22Rv1 (cell line): ENCODE measurements at regions not wholly inside any gene's neighbourhood (a gene's known extent, or its start where the extent isn't known, plus 50 kb on each side); places are given as distances from the start of the nearest gene placed in this dataset.

ENCODE experiments used
- H3K27ac ChIP-seq: fragments of 450-650 bp; 2 replicates; pipeline ENCODE4 v1.5.1; 2017
- ZFX ChIP-seq: fragments of 450-650 bp; IDR thresholded peaks from 2 replicates; pipeline ENCODE4 v1.6.1; 2017; ENCODE audit warnings: antibody characterized with exemption, borderline replicate concordance
- TF ChIP-seq, protein P1 (sequence below): fragments of 450-650 bp; IDR thresholded peaks from 2 replicates; pipeline ENCODE4 v1.5.1; 2017; ENCODE audit warnings: mild to moderate bottlenecking

- TF ChIP-seq, protein P1, sequence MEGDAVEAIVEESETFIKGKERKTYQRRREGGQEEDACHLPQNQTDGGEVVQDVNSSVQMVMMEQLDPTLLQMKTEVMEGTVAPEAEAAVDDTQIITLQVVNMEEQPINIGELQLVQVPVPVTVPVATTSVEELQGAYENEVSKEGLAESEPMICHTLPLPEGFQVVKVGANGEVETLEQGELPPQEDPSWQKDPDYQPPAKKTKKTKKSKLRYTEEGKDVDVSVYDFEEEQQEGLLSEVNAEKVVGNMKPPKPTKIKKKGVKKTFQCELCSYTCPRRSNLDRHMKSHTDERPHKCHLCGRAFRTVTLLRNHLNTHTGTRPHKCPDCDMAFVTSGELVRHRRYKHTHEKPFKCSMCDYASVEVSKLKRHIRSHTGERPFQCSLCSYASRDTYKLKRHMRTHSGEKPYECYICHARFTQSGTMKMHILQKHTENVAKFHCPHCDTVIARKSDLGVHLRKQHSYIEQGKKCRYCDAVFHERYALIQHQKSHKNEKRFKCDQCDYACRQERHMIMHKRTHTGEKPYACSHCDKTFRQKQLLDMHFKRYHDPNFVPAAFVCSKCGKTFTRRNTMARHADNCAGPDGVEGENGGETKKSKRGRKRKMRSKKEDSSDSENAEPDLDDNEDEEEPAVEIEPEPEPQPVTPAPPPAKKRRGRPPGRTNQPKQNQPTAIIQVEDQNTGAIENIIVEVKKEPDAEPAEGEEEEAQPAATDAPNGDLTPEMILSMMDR, result no peak
- no peak for TF ChIP-seq ZFX
- no peak overlapping the region for H3K27ac ChIP-seq
Observed at GRCh38 chr7:30212701-30213111, 71.7 kb upstream of the ZNRF2 start.

GRCh38 chr7:30213637-30214036, 70.8 kb upstream of the ZNRF2 start:
- no peak overlapping the region for H3K27ac ChIP-seq

DNA sequence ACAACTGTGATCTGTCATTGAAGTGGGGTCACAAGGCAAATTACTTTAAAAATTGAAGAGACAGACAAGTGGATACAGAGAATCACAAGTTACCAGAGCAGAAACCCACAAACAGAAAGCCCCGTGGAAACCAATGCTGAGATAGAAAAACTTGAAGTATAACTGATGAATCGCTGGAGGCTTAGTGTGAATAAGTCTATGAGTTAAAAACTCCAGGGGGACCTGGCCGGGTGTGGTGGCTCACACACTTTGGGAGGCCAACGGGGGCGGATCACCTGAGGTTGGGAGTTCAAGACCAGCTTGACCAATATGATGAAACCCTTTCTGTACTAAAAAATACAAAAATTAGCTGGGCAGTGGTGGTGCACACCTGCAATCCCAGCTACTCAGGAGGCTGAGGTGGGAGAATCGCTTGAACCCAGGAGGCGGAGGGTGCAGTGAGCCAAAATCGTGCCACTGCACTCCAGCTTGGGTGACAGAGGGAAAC, 69.7 kb upstream of the ZNRF2 start:
- H3K27ac ChIP-seq, result no peak overlapping the region
- TF ChIP-seq ZFX, result no peak
- TF ChIP-seq, protein P1, result no peak

More at GRCh38 chr7:30213637-30214036, 70.8 kb upstream of the ZNRF2 start:
- TF ChIP-seq, protein P1, result no peak
- no peak for TF ChIP-seq ZFX

DNA sequence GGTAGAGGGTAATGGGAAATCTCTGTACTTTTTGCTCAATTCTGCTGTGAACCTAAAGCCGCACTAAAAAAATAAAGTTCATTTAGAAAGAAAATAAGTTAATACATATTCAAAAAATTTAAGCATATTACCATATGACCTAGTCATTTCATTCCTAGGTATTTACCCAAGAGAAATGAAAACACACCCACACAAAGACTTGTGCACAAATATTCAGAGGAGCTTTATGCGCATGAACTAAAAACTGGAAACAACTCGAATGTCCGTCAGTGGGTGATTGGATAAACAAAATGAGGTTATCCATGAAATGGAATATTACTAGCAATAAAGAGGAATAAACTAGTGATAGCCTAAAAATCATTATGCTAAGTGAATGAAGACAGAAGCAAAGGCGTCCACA, 62.6 kb upstream of the ZNRF2 start:
- H3K27ac ChIP-seq, result no peak overlapping the region
- TF ChIP-seq, protein P1, result no peak
- TF ChIP-seq ZFX, result no peak

DNA sequence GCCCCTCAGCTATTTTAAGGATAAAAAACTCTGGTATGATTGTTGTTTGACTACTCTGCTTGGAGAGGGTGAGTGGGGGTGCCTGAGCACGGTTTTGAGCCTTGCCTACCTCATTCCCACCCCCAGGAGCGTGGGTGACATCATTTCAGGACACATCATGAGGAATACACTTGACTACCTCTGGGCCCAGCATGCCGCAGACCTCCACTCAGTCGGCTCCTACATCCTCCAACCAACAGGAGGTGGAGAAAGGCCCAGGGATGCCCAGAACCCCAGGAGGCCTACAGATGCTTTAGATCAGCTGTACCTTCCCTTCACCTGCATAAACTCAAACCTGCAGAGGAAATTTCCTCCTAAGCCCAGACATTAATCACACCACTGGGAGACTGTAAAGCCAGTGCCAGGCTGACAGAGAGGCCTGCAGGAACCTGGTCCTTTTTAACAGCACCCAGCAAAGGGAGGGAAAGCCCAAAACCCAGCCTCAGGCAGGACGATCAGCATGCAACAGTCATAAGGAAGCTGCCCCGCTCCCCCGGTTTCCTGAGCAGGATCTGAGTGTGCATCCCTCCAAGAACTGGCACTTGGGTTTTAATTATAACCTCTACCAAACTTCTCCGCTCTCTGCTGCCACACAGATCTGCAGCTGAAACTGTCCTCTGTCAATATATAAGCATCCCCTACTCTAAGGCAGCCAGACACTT, 61.7 kb upstream of the ZNRF2 start:
- H3K27ac ChIP-seq, result no peak overlapping the region
- TF ChIP-seq, protein P1, result no peak
- no peak for TF ChIP-seq ZFX

GRCh38 chr7:30223896-30224295, 60.5 kb upstream of the ZNRF2 start:
- TF ChIP-seq, protein P1, result no peak
- no peak for TF ChIP-seq ZFX
- H3K27ac ChIP-seq, result no peak overlapping the region

DNA sequence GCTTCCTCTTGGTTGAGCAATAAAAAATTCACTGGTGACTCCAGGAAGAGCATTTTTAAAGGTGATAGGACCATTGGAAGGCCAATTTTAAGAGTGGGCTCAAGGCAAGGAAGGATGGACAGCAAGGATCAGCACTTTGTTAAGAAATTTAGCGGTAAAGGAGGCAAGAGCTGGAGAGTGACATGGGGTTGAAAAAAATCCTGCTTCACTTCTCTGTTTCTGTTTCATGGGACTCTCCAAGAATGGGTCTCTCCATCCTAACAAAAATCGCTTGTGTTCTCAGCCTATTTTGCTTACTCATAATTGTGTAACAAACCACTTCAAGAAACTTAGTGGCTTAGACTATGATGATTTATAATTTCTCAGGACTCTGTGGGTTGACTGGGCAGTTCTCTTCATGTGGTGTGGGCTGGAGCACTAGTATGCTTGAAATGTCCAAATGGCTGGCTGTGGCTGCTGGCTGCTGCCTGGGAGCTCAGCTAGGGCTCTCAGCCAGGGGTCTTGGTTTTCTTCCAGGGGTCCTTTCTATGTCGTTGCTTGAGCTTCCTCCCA, 59.8 kb upstream of the ZNRF2 start:
- H3K27ac ChIP-seq, result no peak overlapping the region
- TF ChIP-seq ZFX, result no peak
- TF ChIP-seq, protein P1, result no peak
